GM12873 (cell line): ENCODE measurements at regions not wholly inside any gene's neighbourhood (a gene's known extent, or its start where the extent isn't known, plus 50 kb on each side); places are given as distances from the start of the nearest gene placed in this dataset.

Experiments used
- CTCF ChIP-seq: IDR thresholded peaks from 2 replicates; pipeline ENCODE4 v1.5.1; 2012; ENCODE audit warnings: low read depth, mild to moderate bottlenecking, moderate library complexity, low read length, control low read depth; ENCODE audit not compliant: insufficient read depth; ENCODE audit errors: missing control alignments

- TF ChIP-seq CTCF = no peak
These were observed 1541.0 kb downstream of the PCDH7 start for GRCh38 chr4:32261196-32261595.

GRCh38 chr4:32268863-32269262, 1548.7 kb downstream of the PCDH7 start:
- no peak for TF ChIP-seq CTCF

- no peak for TF ChIP-seq CTCF
These were observed 1569.9 kb downstream of the PCDH7 start for GRCh38 chr4:32290102-32290501.

- TF ChIP-seq CTCF = no peak
These were observed 1598.8 kb downstream of the PCDH7 start for GRCh38 chr4:32318926-32319325.

DNA sequence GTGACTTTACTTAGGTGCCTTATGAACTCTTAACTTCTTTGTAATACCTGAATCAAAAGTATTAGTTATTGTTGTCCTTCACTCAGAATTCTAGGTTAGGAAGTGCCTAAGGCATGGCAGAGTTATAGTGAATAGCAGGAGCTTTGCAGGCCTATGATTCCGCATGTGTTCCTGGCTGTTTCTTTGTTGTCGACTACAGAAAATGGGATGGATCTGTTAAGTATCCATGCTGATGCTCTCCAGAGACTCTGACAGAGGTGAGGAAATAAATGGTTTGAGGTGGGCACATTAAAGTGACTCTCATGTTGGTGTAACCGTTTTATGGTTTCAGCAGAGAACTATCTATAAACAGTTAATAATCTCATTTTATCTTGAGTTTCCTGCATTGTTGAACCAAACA, 1601.3 kb downstream of the PCDH7 start:
- TF ChIP-seq CTCF = no peak

GRCh38 chr4:32334759-32335158, 1614.6 kb downstream of the PCDH7 start:
- TF ChIP-seq CTCF = no peak

GRCh38 chr4:32337403-32337802, 1617.2 kb downstream of the PCDH7 start:
- TF ChIP-seq CTCF = no peak
